DMS53 treated with DMSO at 0.1 percent for 48 hours (cell line): ENCODE measurements at regions not wholly inside any gene's neighbourhood (a gene's known extent, or its start where the extent isn't known, plus 50 kb on each side); places are given as distances from the start of the nearest gene placed in this dataset.
A peak's percentile ranks its signal among the peaks of the same experiment; 100 is the strongest.

ENCODE experiments used
- DNase-seq: peaks from one replicate; lab custom pipeline; 2025; ENCODE audit not compliant: unreplicated experiment; lab: John Stamatoyannopoulos, UW

DNA sequence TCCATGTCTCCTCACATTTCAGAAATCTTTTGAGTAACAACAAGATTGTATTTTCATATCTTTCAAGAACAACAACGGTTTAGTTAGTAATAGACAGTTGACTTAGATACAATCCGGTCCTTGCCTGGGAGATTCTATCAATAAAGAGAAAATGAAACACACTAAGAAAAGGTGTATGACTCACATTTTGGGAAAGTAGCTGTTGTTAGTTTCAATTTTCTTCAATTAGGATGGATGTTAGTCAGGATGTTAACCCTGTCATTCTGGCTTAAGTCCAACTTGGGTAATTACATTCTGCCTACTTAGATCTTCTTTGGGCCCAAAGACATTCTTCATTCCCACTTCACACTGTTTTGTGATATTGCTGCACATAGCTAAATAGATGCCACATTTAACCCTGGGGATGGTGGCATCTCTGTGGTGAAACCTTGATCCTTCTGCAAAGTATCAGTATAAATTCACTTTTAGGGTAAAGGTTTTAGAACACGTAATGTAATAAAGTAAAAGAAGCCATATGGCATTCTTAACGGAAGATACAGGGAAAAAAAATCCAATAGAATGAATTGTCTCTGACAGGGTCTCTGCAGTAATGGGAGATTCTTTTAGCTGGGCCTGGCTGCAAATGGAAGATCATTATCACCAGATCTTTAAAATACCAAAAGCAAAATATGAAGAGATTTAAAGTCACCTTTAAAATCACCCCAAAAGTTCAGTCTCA lies 365.5 kb downstream of the FIGN start:
- DNase-seq, result no peak

DNA sequence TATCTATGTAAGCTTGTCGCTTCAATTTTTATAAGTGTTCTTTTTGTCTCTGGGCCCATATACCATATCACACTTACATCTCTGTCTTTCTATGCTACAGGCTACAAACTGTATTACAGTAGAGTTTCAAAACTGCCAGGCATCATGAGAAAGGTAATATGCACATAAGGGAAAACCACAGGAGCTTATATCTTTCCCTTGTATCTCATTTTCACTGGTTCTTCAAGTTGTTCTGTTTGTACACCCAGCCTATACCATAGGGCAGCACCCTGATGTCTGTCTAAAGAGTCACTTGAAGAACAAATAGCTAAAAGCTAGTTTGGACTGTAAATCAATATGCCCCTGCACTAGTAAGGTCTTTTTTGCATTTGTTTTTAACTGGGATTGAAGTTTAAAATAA lies 366.7 kb downstream of the FIGN start:
- no peak for DNase-seq

DNA sequence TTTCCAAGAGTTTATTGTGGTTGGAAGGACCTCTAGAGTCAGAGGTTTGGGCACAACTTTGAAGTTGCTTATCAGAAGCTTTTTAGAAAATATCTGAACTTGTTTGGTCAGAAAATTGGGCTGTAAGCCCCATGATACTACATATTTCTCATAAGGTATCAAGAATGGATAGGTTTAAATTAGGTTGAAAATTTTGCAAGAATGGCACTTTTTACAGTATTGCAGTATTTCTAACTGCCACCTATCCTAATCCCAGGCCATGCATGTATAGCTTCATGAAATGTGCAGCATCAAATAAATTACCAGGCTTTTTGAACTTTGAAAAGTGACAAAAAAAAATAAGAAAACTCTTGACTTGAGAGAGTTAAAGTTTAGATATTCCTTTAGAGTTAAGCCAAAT lies 367.2 kb downstream of the FIGN start:
- DNase-seq, result no peak

DNA sequence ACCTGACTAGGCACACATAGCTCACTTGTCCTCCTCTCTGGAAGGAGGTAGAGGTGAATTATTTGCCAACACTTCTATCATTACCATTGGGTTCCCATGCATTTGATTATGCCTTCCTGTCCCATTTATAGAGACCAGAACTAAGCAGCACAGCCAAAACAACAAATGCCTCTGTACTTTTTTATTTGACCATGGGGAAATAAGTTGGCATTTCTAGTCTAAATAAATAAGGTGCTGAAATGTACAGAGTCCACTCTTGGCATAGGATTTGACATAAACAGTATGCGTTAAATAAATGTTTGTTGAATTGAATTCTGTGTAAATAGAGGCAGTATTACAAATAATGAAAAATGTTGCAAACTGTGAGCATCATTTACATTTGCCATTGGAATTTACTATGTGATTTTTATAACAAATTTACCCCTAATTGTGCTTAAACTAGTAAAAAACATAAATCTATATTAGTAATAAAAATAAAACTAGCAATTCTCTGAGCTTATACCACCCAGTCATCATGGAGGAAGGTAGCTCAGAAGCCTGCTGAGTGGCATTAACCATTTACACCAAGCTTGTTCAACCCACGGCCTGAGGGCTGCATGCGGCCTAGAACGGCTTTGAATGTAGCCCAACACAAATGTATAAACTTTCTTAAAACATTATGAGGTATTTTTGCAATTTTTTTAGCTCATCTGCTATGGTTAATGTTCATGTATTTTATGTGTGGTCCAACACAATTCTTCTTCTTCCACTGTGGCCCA lies 367.8 kb downstream of the FIGN start:
- no peak for DNase-seq

DNA sequence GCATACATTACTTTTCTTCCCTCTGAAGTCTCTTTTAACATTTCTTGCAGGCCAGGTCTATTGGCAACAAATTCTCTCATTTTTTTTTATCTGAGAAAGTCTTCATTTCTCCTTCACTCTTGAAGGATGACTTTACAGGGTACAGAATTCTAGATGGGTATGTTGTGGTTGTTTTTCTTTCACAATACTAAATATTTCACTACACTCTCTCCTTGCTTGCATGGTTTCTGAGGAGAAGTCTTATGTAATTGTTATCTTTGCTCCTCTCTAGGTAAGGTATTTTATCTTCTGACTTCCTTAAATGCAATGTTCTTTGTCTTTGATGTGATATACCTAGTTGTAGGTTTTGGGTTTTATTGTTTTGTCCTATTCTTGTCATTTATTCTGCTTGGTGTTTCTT lies 371.1 kb downstream of the FIGN start:
- DNase-seq, result no peak

DNA sequence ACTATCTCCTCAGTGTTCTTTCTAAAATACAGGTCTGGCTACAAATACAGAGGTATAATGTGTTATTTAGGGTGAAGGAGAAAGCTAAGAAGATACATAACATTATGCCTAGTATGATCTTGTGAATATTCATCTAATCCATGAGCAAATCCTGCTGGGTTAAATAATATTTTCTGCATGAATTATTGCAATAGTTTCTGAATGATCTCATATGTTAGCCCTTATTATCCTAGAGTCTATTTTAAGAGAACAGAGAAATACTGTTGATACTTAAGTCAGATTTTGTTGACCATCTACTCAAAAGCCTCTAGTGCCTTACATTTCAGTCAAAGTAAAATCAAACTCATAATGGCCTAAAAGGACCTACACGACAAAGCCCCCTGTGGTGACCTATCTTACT lies 382.3 kb downstream of the FIGN start:
- no peak for DNase-seq

DNA sequence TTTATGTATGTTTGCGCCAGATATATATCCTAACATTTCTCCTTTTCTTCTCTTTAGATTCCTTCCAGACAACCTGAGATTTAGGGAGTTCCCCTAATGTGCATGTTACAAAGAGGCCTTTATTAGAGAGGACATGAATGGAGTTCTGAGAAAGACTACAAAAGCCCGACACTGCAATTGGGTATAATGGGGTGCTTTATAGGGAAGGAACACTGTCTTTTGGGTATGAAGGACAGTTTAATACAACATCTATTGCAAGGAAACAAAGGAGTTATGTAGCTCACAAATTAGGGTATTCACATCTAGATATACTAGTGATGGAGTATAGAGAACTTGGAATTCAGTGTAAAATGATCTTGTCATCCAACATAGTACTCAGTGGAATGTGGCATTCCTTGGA lies 383.8 kb downstream of the FIGN start:
- DNase-seq, result no peak

DNA sequence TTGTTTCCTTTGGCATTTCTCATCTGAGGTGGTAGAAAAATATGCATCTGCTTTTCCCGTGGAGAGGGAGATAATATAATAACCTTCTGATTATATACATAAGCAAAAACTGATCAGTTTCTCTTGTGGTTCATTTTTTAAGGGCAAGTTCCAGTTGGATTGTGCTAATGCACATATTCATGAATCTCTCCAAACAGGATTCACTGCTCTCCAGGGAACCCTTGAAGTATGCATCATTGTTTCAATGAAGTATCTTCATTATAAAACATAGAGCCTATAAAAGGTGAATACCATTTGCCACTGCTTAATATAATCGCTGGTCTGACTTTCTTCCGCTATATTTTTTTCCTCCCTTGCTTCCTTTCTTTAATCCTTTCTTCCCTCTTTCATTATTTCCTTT lies 384.7 kb downstream of the FIGN start:
- no peak for DNase-seq

DNA sequence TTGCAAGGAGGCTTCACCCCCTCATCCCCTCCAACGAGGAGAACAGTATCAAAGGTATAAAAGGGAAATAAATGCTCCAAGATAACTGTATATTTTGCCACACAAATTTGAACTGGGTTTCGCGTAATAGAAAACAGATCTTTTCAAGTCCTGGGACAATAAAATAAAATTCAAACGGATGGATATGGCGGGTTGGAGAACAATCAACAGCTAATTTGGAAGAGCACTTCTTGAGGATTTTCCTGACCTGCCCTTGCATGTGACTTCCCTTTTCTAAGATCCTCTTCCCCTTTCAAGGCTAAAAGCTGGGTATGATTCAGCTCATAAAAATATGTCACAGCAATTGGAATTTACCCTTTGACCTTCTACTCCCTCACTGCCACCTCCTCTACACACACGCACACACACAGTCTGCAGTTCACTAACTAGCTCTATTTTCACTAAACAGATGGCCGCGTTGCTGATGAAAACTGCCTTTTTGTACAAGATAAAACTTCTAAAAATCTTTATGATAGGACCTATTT lies 386.9 kb downstream of the FIGN start:
- no peak for DNase-seq

DNA sequence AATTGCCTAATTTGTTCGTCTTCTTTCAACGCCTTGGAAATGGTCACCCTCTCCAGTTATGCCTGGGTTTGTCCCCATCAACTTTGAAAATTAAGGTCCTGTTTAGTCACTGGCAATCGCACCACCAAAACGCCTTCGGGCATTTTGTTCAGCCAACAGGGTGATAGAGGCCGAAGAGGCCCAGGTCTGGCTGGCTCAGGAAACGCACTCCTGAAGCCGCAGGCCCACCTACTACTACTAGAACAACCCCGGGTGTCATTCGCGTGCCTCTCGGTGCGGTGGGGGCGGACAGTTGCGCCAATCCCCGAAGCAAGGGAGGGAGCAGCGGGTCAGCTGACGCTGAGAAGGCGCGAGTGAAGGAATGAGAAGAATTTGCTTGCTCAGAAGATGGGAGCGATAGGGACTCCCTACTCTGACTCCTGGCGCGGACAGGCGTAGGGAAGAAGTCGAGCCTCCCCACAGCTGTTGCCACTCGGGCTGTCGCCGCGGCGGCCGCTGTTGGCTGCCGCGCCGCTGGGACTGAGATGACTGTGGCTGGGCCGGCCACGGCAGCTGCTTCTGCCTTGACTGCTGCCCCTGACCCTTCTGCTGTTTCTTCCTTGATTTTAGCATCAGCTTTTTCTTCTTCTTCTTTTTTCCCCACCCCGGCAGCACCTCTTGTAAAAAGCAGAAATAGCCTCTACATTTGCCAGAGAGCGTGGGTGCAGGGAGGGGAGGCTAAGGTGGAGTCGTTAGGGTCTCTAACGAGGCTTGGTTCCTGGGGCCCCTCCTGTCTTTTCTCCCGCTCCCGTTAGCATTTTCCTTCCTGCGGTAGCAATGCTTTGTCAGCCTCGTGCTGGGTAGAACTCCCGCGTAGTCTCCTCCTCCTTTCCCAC lies 387.6 kb downstream of the FIGN start:
- peak; percentile 75 for DNase-seq

DNA sequence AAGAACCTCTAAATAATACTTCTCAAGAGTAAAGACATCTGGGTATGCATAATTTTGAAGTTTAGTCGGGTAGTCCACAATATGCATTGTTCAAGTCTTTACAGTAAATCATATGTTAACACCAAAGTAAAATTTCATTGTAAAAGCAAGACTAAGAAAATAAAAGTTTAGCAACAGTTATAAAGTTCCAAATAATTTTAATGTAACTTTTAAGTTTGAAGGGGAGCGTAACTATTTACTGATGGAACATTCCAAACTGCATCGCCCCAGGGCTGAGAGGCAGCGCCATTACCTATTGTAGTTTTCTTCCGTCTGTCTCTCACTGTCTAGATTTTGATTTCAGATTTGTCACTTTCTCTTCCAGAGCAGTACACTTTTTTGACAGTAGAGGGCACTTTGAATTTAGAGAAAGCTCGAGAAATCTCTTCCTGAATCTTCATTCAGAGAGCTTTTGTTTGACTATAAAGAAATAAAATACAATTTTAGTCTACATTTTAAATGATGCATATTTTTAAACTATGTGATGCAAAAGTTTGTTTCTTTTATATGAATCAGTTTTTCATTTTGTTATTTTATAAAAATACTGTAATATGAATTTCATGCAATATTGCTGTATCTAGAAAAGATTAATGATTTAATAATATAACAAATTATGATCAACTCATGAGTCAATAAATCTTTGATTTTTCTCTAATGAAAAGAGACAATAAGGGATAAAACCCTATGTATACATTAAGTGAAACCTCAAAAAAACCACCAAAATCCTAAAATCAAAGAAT lies 389.8 kb downstream of the FIGN start:
- DNase-seq, result peak; percentile 82

DNA sequence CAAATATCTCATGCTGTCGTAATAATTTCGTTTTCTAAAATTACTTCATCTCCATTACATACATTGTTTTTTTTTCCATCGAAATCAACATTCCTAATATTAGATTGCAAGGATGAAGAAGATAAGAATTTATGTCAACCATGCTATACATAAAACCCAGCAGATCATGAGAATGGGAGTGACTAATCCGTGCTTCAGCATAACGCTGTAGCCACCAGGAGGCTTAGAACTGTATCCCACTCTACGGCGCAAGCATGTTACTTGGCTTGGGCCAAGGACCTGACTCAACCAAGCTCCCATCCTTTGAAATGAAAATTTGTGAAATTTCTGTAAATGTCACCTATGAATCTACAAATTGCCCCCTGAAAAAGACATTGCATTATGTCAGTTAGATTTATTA lies 392.5 kb downstream of the FIGN start:
- no peak for DNase-seq

DNA sequence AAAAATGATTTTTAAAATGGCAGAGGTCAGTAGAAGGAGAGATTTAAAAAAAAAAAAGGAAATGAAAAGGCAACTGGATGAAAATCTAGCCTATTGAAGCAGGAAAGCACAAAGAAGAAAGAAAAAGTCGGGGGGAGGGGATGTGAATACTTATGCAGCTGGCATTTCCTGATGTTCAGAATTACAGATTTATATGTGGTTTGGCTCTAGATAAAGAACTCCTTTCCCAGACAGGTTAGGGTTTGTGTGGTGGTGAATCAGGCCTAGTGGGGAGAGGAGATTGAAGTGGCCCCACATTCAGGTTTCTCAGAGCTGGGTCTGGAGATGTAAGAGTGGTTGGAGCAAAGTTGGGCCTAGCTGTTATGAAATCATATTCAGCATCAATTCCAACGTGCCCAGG lies 394.4 kb downstream of the FIGN start:
- DNase-seq, result no peak

DNA sequence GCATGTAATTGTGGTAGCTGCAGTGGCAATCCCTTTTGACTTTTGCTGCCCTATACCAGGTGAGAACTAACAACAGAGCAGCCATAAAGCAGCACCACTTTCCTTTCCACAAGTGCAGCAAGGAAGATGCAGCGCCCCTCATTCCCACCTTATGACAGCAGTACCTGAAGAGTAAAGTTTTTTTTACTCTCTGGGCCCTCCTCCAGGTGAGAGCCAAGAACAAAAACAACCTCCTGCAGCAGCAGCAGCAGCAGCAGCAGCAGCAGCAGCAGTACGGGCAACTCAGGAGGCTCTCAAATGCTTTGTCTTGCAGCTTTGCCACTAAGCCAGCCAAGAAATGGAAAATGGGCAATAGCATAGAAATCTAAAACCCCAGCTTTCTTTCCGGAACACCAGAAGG lies 397.5 kb downstream of the FIGN start:
- no peak for DNase-seq

DNA sequence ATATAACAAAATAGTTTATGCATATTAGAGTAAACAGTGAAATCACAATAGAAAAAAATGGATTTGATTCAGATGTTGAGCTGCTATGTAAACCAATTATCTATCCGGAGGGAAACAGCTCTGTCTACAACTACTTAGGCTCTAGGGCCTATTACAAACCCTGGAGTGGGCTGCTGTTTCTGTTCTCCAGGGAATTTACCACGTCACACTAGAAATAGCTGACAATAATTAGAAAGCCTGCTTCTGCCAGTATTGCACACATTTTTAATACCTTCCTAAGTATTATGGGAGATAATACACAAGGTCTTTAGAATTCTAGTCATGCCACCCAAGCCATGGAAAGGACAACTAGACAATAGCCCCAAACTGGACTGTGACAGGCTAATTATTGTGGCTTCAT lies 411.1 kb downstream of the FIGN start:
- DNase-seq, result peak; percentile 93

DNA sequence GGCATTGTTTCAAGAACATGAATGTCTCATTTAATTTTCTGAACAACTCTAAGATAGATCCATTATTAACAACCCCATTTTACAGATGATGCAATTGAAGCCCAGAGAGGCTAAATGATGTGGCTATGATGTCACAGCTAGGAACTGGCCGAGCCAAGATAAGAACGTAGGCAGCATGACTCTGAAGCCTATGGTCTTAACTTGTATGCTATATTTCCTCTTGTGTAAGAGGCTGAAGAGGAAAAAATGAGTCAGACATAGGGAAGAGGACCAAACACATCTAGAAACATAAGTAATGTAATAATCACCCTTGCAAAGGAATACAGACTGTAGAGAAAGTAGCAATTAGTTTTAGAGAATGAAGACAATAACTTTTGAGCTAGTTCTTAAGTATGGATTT lies 416.8 kb downstream of the FIGN start:
- DNase-seq, result no peak

DNA sequence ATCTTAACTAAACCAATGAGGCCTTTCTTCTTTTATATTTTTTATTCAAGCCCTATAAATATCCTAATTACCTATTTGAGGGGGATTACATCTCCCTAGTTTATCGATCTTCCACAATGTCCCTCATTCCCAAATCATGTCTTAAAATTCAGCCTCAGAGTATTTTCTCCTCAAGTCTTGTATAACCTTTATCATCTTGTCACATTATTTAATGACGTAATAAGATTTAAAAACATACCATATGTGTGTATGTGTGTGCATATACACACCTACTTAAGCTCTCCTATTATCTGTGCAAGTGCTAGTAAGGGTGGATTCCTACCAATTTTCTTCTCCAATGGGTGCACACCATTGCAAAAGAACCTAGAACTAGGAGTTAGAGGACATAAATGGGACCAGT lies 421.1 kb downstream of the FIGN start:
- no peak for DNase-seq

DNA sequence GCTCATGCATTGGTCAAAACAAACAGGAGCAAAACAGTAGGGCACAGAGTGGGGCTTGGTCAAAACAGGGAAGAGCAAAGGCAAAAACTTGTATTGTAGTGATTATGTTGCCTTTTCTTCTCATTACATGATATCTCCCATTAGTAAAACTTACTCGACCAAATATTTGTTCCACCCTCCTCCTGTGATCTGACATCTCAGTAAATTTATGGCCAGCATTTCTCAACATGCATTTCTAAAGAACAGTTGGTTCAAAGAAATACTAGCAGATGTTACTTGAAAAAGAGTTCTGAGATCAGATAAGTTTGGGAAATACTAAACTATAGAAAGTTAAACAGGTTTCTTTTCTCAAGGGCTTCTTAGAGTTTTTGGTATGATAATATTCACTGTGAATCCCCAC lies 423.1 kb downstream of the FIGN start:
- no peak for DNase-seq

DNA sequence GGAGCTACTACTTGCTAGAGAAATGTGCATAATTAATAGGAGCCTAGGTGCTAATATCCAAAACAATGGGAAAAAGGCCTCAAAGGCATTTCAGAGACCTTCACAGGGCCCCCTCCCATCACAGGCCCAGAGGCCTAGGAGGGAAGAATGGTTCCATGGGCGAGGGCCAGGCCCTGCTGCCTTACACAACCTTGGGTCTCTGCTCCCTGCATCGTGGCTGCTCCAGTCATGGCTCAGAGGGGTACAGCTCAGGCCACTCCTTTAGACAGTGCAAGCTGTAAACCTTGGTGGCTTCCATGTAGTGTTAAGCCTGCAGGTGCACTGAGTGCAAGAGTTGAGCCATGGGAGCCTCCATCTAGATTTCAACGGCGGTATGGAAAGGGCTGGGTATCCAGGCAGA lies 429.2 kb downstream of the FIGN start:
- no peak for DNase-seq

DNA sequence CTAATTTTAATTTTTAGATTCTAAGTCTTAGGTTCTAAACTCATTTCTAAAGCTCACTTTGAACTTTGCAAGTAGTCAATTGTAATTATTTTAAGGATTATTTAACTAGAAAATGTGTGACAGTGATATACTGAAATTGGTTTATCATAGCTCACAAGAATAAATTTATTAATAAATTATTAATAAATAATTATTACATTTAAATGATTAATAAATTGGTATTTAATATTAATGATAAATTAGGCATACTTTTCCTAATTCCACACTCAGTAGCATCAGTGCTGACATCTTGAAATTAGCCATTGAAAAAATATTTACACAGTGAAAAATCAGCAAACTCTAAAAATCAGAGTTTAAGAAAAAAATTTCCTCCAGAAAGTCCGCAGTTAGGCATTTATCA lies 433.7 kb downstream of the FIGN start:
- DNase-seq, result no peak

DNA sequence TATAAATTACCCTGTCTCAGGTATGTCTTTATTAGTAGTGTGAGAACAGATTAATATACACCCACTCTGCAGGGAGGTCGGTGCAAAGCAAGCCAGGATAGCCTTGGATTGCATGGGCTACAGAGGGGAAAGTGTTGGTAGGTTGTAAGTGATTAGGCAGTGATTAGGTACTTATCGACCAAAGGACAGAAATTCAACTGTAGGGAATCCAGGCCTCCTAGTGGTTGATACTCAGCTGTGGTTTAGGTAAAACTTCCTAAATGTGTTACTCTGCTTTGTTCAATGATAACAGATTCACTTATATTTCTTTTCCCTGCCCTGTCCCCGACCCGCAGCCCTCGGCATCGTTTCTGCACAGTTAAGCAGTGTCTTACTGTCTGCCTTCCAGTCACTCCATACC lies 444.0 kb downstream of the FIGN start:
- no peak for DNase-seq
